ENCODE measurements at regions not wholly inside any gene's neighbourhood (a gene's known extent, or its start where the extent isn't known, plus 50 kb on each side); places are given as distances from the start of the nearest gene placed in this dataset.

GRCh38 chr4:185909972-185910371 is 98.0 kb upstream of the SORBS2 start:
- Histone ChIP-seq H4K20me1 (ENCODE audit: control insufficient read depth, extremely low read depth, insufficient read depth, low read length) (no peaks in the 10 kb centered on the region), H3K36me3 (ENCODE audit: control insufficient read depth in 2 of 2, extremely low read depth in 1 of 2, insufficient read depth in 2 of 2, low read length in 2 of 2) (no peaks in the 10 kb centered on the region), H3K9ac (ENCODE audit: control insufficient read depth, extremely low read depth, insufficient read depth, low read length) (no peak overlapping the region), H3K27ac (ENCODE audit: control insufficient read depth, insufficient read depth, low read length) (no peak overlapping the region), H3K4me2 (ENCODE audit: control insufficient read depth, extremely low read depth, insufficient read depth, low read depth, low read length) (no peak overlapping the region), H3K4me3 (ENCODE audit: control insufficient read depth in 2 of 3, extremely low read depth in 1 of 3, insufficient read depth in 2 of 3, low read depth in 1 of 3, low read length in 3 of 3) (no peak overlapping the region), H2AFZ (ENCODE audit: control insufficient read depth, low read length) (no peak overlapping the region), H3K9me1 (ENCODE audit: control insufficient read depth, extremely low read depth, insufficient read depth, low read length) (no peaks in the 10 kb centered on the region), H3K27me3 (ENCODE audit: control insufficient read depth, extremely low read depth, insufficient read depth, low read length) (no peaks in the 10 kb centered on the region), H3K4me1 (ENCODE audit: control insufficient read depth, extremely low read depth, insufficient read depth, low read length) (no peaks in the 10 kb centered on the region), H3K79me2 (ENCODE audit: control insufficient read depth, insufficient read depth, low read length) (no peaks in the 10 kb centered on the region), H3K9me3 (ENCODE audit: control insufficient read depth, low read depth, low read length) (no peaks in the 10 kb centered on the region)
- DNase-seq (ENCODE audit: low read depth, low spot score) (no peak), FAIRE-seq (no peak)
- TF ChIP-seq CTCF (optimal IDR thresholded peaks at IDR 0.05 in 1 of 3, IDR thresholded peaks at IDR 0.05 in 1 of 3, conservative IDR thresholded peaks at IDR 0.05 in 1 of 3; ENCODE audit: extremely low read depth in 1 of 3, insufficient read depth in 2 of 3, low read length in 3 of 3) = no peak
- TF ChIP-seq EZH2 (IDR thresholded peaks at IDR 0.05; ENCODE audit: low read length) = no peak
- dilution Hi-C loops (cut with MboI; ENCODE audit: extremely low pct_ligation_motif_present, low sequenced_read_pairs) = no loop called here

- no peaks in the 10 kb centered on the region for H3K27me3 ChIP-seq (ENCODE audit: control insufficient read depth, extremely low read depth, insufficient read depth, low read length)
- no peak overlapping the region for H3K4me2 ChIP-seq (ENCODE audit: control insufficient read depth, extremely low read depth, insufficient read depth, low read depth, low read length)
- FAIRE-seq (no peak), DNase-seq (ENCODE audit: low read depth, low spot score) (no peak)
- no peaks in the 10 kb centered on the region for H3K79me2 ChIP-seq (ENCODE audit: control insufficient read depth, insufficient read depth, low read length)
- H3K4me3 ChIP-seq (ENCODE audit: control insufficient read depth in 2 of 3, extremely low read depth in 1 of 3, insufficient read depth in 2 of 3, low read depth in 1 of 3, low read length in 3 of 3) = no peak overlapping the region
- H2AFZ ChIP-seq (ENCODE audit: control insufficient read depth, low read length) = no peak overlapping the region
- H3K9ac ChIP-seq (ENCODE audit: control insufficient read depth, extremely low read depth, insufficient read depth, low read length) = no peak overlapping the region
- H4K20me1 ChIP-seq (ENCODE audit: control insufficient read depth, extremely low read depth, insufficient read depth, low read length) = no peaks in the 10 kb centered on the region
- no peaks in the 10 kb centered on the region for H3K4me1 ChIP-seq (ENCODE audit: control insufficient read depth, extremely low read depth, insufficient read depth, low read length)
- no peaks in the 10 kb centered on the region for H3K9me1 ChIP-seq (ENCODE audit: control insufficient read depth, extremely low read depth, insufficient read depth, low read length)
- TF ChIP-seq EZH2 (IDR thresholded peaks at IDR 0.05; ENCODE audit: low read length) = no peak
- no peak for TF ChIP-seq CTCF (optimal IDR thresholded peaks at IDR 0.05 in 1 of 3, IDR thresholded peaks at IDR 0.05 in 1 of 3, conservative IDR thresholded peaks at IDR 0.05 in 1 of 3; ENCODE audit: extremely low read depth in 1 of 3, insufficient read depth in 2 of 3, low read length in 3 of 3)
- no peak overlapping the region for H3K27ac ChIP-seq (ENCODE audit: control insufficient read depth, insufficient read depth, low read length)
- no peaks in the 10 kb centered on the region for H3K36me3 ChIP-seq (ENCODE audit: control insufficient read depth in 2 of 2, extremely low read depth in 1 of 2, insufficient read depth in 2 of 2, low read length in 2 of 2)
- dilution Hi-C loops (cut with MboI; ENCODE audit: extremely low pct_ligation_motif_present, low sequenced_read_pairs) = no loop called here
- H3K9me3 ChIP-seq (ENCODE audit: control insufficient read depth, low read depth, low read length) = no peaks in the 10 kb centered on the region
Measured at GRCh38 chr4:185911556-185912064, 99.6 kb upstream of the SORBS2 start.
